GM19452 (cell line): ENCODE measurements at regions not wholly inside any gene's neighbourhood (a gene's known extent, or its start where the extent isn't known, plus 50 kb on each side); places are given as distances from the start of the nearest gene placed in this dataset.

Experiments
- ATAC-seq: cut with Tn5 transposase; IDR thresholded peaks from one replicate; pipeline ENCODE4 v1.9.1; 2021; ENCODE audit not compliant: unreplicated experiment

DNA sequence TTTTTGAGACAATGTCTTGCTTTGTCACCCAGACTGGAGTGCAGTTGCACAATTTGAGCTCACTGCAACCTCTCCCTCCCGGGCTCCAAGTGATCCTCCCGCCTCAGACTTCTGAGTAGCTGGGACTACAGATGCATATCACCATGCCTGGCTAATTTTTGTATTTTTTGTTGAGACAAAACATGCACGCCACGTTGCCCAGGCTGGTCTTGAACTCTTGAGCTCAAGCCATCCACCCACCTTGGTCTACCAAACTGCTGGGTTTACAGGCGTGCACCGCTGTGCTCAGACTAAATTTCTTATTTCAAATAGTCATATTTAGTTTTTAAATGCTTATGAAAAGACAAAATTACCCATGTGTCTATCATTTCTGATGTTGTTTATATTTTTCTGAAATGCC is 2324.1 kb downstream of the MAT2B start:
- no peak for ATAC-seq

DNA sequence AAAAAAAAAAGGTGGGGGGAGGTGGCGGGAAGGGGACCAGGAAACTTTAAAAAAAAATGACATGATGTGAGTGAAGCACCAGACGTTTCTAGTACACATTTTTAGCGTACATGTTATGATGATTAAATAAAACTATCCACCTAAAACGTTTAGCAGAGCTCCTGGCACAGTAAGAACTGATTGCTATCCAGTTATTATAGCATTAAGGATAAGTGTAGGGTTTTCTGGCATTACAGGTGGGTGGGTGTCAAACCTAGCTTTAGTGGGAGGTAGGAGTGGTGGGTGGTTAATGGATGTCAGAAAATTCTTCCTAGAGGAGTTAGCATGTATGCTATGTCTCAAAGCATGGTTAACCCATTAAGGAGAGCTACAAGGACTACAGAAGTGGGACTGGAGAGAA is 2329.5 kb downstream of the MAT2B start:
- no peak for ATAC-seq

GRCh38 chr5:165836046-165836445 is 2330.6 kb downstream of the MAT2B start:
- no peak for ATAC-seq

GRCh38 chr5:165837286-165837685 is 2331.9 kb downstream of the MAT2B start:
- no peak for ATAC-seq

- no peak for ATAC-seq
Measured at GRCh38 chr5:165844571-165844970, 2339.2 kb downstream of the MAT2B start.

GRCh38 chr5:165858118-165858517 is 2352.7 kb downstream of the MAT2B start:
- ATAC-seq = no peak

- ATAC-seq = no peak
Measured at GRCh38 chr5:165859251-165859650, 2353.8 kb downstream of the MAT2B start.

- ATAC-seq = no peak
Measured at GRCh38 chr5:165863239-165863638, 2357.8 kb downstream of the MAT2B start.

DNA sequence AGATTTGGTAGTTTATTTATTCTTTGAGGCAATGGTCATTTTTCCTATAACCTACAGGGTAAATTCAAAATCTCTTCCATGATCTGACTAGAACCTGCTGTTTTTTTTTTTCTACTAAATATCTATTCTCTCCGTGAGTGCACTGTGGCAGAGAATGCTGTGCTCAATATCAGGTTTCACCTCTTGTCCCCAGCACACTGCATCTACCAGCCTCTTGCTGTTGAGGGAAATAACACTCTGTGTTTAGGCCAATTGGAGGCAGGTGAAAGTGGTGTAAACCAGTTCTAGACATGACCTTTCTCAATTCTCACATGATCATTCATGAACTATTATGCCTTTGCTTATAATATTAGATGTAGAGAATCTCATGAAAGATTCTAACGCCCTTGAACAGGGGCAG is 2365.9 kb downstream of the MAT2B start:
- no peak for ATAC-seq

DNA sequence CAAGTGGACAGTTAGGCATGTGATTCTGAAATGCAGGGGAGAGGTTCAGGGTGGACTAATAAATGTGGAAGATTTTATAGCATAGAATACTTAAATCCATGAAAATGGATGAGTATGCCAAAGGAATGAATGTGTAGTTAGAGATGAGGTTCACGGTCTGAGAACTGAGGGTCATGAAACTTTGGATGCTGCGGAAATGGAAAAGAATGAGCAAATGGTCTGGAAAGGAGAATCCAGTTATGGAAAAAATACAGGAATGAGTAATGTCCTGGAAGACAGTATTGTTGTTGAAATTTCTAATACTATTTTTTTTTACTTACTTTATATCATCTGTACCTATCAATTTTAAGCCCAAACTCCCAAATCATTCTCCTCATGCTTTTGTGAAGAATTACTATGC is 2369.4 kb downstream of the MAT2B start:
- no peak for ATAC-seq

DNA sequence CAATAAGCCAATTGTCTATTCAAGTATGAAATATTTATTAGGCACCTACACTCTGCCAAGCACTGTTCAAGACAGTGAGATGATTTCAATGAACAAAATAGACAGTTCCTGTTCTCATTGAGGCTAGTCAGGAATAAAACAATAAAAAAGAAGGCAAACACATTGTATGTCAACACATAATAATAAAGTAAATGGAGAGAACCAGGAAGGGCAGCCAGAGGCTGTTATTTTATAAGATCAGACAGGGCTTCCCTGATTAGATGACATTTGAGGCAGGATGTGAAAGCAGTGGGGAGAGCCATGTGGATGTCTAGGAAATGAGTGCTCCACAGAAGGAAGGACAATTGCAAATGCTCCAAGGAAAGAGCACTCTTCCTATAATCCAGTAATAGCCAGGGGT is 2371.1 kb downstream of the MAT2B start:
- ATAC-seq = no peak

DNA sequence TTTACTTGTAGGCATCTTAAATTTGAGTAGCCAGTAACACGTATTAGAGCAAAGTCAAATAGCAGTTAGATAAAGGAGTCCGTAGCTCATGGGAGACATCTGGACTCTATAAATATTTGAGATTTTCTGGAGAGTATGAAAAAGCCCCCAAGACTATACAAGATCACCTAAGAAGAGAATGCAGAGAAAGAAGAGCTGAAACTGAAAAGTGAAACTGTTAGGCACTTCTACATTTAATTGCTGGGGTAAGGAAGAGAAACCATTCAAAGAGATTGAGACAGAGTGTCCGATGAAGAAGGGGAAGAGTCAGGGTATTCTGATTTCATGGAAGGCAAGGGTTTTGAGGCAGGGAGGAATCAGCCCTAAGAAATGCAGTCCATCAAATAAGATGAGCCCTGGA is 2372.1 kb downstream of the MAT2B start:
- ATAC-seq = no peak

GRCh38 chr5:165881259-165881658 is 2375.8 kb downstream of the MAT2B start:
- ATAC-seq = no peak

DNA sequence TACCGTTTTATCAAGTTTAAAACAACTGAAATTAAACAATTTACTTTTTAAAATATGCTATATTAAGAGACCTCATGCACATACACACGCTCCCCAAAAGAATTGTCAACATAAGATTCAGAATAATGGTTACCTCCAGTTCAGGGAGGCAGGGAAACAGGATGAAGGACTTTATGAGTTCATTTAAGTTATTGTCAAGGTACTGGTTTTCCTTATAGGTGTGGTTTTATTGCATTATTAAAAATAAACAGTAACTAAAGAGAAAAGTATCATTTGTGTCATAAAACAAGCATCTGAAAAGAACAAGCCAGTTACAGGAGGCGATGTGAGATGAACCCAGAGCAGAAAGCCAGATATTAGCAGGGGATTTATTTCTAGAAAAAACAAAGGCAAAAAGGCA is 2376.7 kb downstream of the MAT2B start:
- ATAC-seq = no peak

DNA sequence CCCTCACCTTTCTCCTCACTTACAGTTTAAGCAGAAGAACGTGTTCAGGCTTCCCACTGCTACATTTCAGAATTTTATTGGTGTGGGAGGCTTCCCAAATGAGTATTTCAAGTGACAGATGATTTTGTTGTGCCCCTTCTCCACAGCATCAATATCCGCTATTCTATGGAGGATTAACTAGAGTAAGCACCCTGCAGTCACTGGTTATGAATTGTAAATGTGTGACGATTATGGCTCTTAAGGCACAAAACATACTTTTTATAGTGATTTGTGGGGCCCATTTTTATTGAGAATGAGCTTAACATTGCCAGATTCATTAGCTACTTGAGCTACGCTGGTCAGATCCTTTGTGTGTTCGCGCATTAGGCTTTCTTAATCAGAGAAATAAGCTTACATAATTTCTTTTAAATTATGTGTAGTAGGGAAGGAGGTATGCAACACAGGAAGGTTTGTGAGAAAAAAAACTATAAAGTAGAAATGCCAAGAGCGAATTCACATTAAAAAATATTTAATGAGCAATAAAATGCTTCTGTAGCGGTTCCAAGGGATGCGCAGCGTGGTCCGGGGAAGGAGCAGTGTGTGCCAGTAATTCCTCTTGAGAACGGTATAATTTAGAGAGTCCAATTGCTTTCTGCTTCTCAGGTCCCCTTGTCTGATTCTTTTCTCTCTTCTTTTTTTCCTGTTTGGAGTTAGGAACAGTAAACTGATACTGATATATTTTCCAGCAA is 2380.4 kb downstream of the MAT2B start:
- ATAC-seq = no peak

DNA sequence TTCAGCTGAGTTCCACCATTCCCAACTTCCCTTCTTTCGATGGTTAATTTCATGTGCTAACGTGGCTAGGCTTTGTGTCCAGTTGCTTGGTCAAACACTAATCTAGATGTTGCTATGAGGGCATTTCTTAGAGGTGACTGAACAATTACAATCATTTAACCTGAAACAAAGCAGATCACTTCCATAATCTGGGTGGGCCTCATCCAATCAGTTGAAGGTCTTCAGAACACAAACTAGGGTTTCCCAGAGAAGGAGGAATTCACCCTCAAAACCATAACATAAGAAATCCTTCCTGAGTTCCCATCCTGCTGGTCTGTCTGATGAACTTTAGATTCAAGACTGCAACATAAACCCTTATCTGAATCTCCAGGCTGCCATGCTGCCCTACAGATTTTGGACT is 2381.7 kb downstream of the MAT2B start:
- no peak for ATAC-seq

GRCh38 chr5:165892383-165892782 is 2387.0 kb downstream of the MAT2B start:
- ATAC-seq = no peak

DNA sequence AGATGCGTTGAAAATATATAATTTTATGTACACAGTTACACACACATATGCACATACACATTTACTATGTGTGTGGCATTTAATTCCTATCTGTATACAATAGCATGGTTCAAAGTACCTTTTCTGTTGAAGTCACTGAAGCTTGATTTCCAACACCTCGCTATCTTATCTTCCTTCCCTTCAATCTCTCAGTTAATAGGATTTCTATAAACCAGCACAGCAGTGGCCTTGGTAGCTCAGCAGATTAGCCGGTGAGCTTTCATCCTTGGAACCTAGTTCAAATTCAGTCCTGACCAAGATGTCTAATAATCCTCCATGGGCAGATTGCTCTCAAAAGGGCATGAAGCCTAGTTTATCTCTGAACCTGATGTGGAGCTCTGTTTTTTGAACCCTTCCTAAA is 2389.5 kb downstream of the MAT2B start:
- ATAC-seq = no peak

- no peak for ATAC-seq
Measured at GRCh38 chr5:165903835-165904234, 2387.6 kb upstream of the WWC1 start.

GRCh38 chr5:165906871-165907270 is 2384.6 kb upstream of the WWC1 start:
- no peak for ATAC-seq

- no peak for ATAC-seq
Measured at GRCh38 chr5:165913059-165913458, 2378.4 kb upstream of the WWC1 start.

DNA sequence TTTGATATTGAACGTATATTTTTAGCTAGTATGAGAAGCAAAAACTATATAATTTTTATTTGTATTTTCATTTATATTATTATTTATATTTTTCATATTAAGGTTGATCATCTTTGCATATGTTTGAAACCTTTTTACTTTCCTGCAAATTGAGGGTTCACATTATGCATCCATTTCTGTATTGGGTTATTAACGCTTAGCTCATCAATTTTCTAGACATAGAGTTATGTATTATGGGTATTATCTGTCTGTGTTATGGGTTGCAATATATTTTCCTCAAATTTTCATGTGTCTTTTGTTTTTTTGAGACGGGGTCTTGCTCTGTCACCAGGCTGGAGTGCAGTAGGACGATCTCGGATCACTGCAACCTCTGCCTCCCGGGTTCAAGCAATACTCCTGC is 2377.0 kb upstream of the WWC1 start:
- ATAC-seq = no peak

DNA sequence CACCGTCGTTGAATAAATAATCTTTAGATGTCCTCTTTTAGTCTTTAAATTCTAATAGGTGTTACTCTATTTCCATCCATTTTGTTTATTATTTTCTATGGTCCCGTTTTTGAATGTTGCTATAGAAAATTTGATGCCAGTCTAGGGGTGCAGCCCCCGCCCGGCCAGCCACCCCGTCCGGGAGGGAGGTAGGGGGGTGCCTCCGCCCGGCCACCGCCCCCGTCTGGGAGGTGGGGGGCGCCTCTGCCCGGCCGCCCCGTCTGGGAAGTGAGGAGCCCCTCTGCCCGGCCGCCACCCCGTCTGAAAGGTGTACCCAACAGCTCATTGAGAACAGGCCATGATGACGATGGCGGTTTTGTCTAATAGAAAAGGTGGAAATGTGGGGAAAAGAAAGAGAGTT is 2372.2 kb upstream of the WWC1 start:
- no peak for ATAC-seq
